ENCODE measurements at regions not wholly inside any gene's neighbourhood (a gene's known extent, or its start where the extent isn't known, plus 50 kb on each side); places are given as distances from the start of the nearest gene placed in this dataset.

GRCh38 chr5:158609333-158610050 lies 490.2 kb downstream of the EBF1 start:
- DNase-seq (ENCODE audit: insufficient read length, low spot score) (no peak), FAIRE-seq (no peak)
- TF ChIP-seq CTCF (IDR thresholded peaks at IDR 0.05; ENCODE audit: insufficient read depth, missing control alignments): no peak

GRCh38 chr5:158607088-158607487 lies 492.6 kb downstream of the EBF1 start:
- TF ChIP-seq CTCF (IDR thresholded peaks at IDR 0.05; ENCODE audit: insufficient read depth, missing control alignments): no peak
- FAIRE-seq: no peak
- no peak for DNase-seq (ENCODE audit: insufficient read length, low spot score)

GRCh38 chr5:158606233-158606632 lies 493.5 kb downstream of the EBF1 start:
- TF ChIP-seq CTCF (IDR thresholded peaks at IDR 0.05; ENCODE audit: insufficient read depth, missing control alignments): no peak
- DNase-seq (ENCODE audit: insufficient read length, low spot score): no peak
- no peak for FAIRE-seq

GRCh38 chr5:158602981-158603380 lies 496.7 kb downstream of the EBF1 start:
- TF ChIP-seq CTCF (IDR thresholded peaks at IDR 0.05; ENCODE audit: insufficient read depth, missing control alignments): no peak
- no peak for FAIRE-seq
- no peak for DNase-seq (ENCODE audit: insufficient read length, low spot score)

GRCh38 chr5:158601118-158601517 lies 498.6 kb downstream of the EBF1 start:
- TF ChIP-seq CTCF (IDR thresholded peaks at IDR 0.05; ENCODE audit: insufficient read depth, missing control alignments): no peak
- FAIRE-seq (no peak), DNase-seq (ENCODE audit: insufficient read length, low spot score) (no peak)

GRCh38 chr5:158600679-158601078 lies 499.0 kb downstream of the EBF1 start:
- no peak for DNase-seq (ENCODE audit: insufficient read length, low spot score)
- FAIRE-seq: no peak

More at GRCh38 chr5:158600679-158601078, 499.0 kb downstream of the EBF1 start:
- TF ChIP-seq CTCF (IDR thresholded peaks at IDR 0.05; ENCODE audit: insufficient read depth, missing control alignments): no peak

All from D721Med (cell line).